Suprapubic skin (tissue), 4 donors: ENCODE measurements at regions not wholly inside any gene's neighbourhood (a gene's known extent, or its start where the extent isn't known, plus 50 kb on each side); places are given as distances from the start of the nearest gene placed in this dataset.

ENCODE experiments used
- DNase-seq, 2 donors: peaks; one replicate each; pipeline ENCODE4 v3.0.0-alpha.2; 2019; ENCODE audit warnings: low spot score in 2 of 2
- H3K27ac ChIP-seq: fragments of 200-600 bp; sonication (generic); one replicate; pipeline ENCODE4 v1.5.1; 2019
- H3K27me3 ChIP-seq: fragments of 200-600 bp; sonication (generic); one replicate; pipeline ENCODE4 v1.5.1; 2019
- H3K36me3 ChIP-seq: fragments of 200-600 bp; sonication (generic); one replicate; pipeline ENCODE4 v1.5.1; 2019
- H3K4me1 ChIP-seq: fragments of 200-600 bp; sonication (generic); one replicate; pipeline ENCODE4 v1.5.1; 2019
- H3K4me3 ChIP-seq: fragments of 200-600 bp; sonication (generic); one replicate; pipeline ENCODE4 v1.5.1; 2019; ENCODE audit warnings: mild to moderate bottlenecking
- H3K9me3 ChIP-seq: fragments of 200-600 bp; sonication (generic); one replicate; pipeline ENCODE4 v1.5.1; 2019
- EP300 ChIP-seq: sonication (generic); formaldehyde crosslinking; IDR thresholded peaks from one replicate; pipeline ENCODE4 v1.6.1; 2017; ENCODE audit warnings: antibody characterized with exemption
- POLR2A ChIP-seq, 2 donors: fragments of 450-650 bp; IDR thresholded peaks; one replicate each; pipeline ENCODE4 v1.6.1; 2017; ENCODE audit warnings: antibody characterized with exemption in 2 of 2, mild to moderate bottlenecking in 2 of 2, moderate library complexity in 2 of 2
- POLR2AphosphoS5 ChIP-seq, 3 donors: sonication (generic); formaldehyde crosslinking; IDR thresholded peaks; one replicate each; pipeline ENCODE4 v1.6.1; 2017; ENCODE audit warnings: antibody characterized with exemption in 3 of 3
- WGBS: methylation state at CpG from one replicate; pipeline ENCODE4 v1.1.5; 2018; 5-methylcytosine and 5-hydroxymethylcytosine counted together
- TF ChIP-seq, protein P1 (sequence below), 2 donors: fragments of 200-600 bp in 1 of 2; fragments of 450-650 bp in 1 of 2; sonication (generic) in 1 of 2; IDR thresholded peaks; one replicate each; pipeline ENCODE4 v1.5.1; 2016 to 2019; ENCODE audit warnings: antibody characterized with exemption in 2 of 2, mild to moderate bottlenecking in 1 of 2, moderate library complexity in 1 of 2

DNA sequence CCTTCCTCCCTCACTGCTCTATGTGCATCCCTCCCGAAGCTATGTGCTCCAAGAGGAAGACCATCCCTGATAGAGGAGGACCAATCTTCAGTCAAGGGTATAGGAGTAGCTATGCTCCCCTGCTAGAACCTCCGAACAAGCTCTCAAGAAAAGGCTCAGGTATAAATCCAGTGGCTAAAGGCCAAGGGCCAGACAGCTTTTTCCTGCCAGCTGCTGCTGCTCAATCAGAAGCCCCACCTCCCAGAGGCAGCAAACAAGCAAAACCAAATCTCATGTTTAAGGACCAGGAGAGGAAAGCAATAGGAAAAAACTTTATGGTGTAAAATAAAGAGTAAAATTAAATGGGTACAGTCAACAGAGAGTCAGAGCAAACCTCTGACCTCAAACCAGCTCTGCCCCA is 187.2 kb downstream of the FGFR2 start:
- H3K9me3 ChIP-seq = no peaks in the 10 kb centered on the region
- no peaks in the 10 kb centered on the region for H3K27me3 ChIP-seq
- peaks cover 19% of the 10 kb centered on the region for H3K4me1 ChIP-seq
- TF ChIP-seq EP300 (no peak), POLR2AphosphoS5 (IDR thresholded peaks at IDR 0.05) (no peak), POLR2A (IDR thresholded peaks at IDR 0.05) (no peak)
- TF ChIP-seq, protein P1, sequence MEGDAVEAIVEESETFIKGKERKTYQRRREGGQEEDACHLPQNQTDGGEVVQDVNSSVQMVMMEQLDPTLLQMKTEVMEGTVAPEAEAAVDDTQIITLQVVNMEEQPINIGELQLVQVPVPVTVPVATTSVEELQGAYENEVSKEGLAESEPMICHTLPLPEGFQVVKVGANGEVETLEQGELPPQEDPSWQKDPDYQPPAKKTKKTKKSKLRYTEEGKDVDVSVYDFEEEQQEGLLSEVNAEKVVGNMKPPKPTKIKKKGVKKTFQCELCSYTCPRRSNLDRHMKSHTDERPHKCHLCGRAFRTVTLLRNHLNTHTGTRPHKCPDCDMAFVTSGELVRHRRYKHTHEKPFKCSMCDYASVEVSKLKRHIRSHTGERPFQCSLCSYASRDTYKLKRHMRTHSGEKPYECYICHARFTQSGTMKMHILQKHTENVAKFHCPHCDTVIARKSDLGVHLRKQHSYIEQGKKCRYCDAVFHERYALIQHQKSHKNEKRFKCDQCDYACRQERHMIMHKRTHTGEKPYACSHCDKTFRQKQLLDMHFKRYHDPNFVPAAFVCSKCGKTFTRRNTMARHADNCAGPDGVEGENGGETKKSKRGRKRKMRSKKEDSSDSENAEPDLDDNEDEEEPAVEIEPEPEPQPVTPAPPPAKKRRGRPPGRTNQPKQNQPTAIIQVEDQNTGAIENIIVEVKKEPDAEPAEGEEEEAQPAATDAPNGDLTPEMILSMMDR (IDR thresholded peaks at IDR 0.05) = no peak
- H3K4me3 ChIP-seq = no peak overlapping the region
- WGBS = 76% methylated on average over 2 of the region's 2 CpGs
- no peak for DNase-seq
- H3K27ac ChIP-seq = no peak overlapping the region
- no peaks in the 10 kb centered on the region for H3K36me3 ChIP-seq

DNA sequence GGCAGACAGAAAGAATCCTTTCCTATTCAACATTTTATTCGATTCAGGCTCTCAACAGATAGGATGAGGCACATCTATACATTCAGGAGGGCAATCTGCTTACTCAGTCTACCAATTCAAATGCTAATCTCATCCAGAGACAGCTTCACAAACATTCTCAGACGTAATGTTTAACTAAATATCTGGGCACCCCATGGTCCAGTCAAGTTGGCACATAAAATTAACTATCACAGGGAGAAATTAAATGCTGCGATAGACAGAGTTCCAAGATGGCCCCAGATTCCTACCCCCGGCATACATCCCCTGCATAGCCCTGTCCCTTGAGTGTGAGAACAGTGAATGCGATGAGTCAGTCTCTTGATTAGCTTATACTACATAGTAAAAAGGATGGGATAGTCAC is 184.3 kb downstream of the FGFR2 start:
- no peaks in the 10 kb centered on the region for H3K27me3 ChIP-seq
- no peak overlapping the region for H3K27ac ChIP-seq
- H3K9me3 ChIP-seq = no peaks in the 10 kb centered on the region
- no peak for DNase-seq
- no peaks in the 10 kb centered on the region for H3K36me3 ChIP-seq
- 64% methylated on average over 5 of the region's 5 CpGs for WGBS
- TF ChIP-seq POLR2AphosphoS5 (IDR thresholded peaks at IDR 0.05) (no peak), EP300 (no peak), POLR2A (IDR thresholded peaks at IDR 0.05) (no peak)
- TF ChIP-seq, protein P1 (IDR thresholded peaks at IDR 0.05) = no peak
- H3K4me3 ChIP-seq = no peak overlapping the region
- H3K4me1 ChIP-seq = no peaks in the 10 kb centered on the region

DNA sequence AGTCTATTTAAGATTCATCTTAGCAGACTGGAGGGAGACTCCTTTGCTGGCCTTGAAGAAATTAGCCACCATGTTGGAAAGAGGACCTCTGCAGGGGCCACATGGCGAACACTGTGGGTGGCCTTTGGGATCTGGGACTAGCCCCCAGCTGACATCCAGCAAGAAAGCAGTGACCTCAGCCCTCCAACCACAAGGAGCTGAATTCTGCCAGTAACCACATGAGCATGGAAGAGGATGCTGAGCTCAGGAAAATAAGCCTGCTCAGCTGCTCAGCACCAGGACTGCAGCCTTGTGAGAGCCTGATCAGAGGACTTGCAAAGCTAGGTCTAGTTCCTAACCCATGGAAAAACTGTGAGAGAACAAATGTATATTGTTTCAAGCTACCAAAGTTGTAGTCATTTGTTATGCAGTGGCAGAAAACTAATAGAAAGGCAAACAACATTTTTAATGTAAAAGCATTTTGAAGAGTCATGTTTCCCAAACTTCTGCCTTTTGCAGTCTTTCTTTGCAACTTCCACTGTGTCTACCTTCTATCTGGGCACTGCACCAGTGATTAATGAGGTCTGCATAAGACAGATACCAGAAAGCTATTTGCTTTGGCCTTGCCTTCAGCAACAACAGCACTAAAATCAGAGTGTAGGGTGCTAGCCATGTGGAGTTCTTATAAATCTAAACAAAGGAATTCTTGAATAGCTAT is 183.7 kb downstream of the FGFR2 start:
- H3K27me3 ChIP-seq = no peaks in the 10 kb centered on the region
- no peak overlapping the region for H3K27ac ChIP-seq
- no peaks in the 10 kb centered on the region for H3K9me3 ChIP-seq
- 100% methylated on average over 1 of the region's 1 CpG for WGBS
- H3K36me3 ChIP-seq = no peaks in the 10 kb centered on the region
- H3K4me1 ChIP-seq = no peaks in the 10 kb centered on the region
- TF ChIP-seq EP300 = no peak
- TF ChIP-seq, protein P1 (IDR thresholded peaks at IDR 0.05) = no peak
- TF ChIP-seq POLR2AphosphoS5 (IDR thresholded peaks at IDR 0.05) = no peak
- no peak for TF ChIP-seq POLR2A (IDR thresholded peaks at IDR 0.05)
- no peak overlapping the region for H3K4me3 ChIP-seq
- DNase-seq = no peak

DNA sequence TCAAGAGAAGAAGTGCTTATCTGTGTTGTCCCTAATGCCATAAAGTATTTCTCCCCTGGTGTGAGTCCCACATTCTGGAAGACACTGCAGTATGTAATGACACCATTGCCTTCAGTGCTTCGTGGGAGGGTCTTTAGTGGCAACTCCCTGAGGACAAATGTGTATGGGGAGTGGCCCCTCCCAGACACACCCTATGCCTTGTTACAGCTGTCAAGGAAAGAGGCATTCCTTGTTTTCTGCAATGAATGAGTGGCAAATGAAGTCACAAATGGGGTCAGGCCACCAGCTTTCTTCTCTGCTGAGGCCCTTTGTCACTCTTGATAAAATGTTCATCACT is 183.2 kb downstream of the FGFR2 start:
- H3K4me1 ChIP-seq = no peaks in the 10 kb centered on the region
- no peak for DNase-seq
- no peaks in the 10 kb centered on the region for H3K36me3 ChIP-seq
- WGBS = 0% methylated on average over 1 of the region's 1 CpG
- no peak overlapping the region for H3K4me3 ChIP-seq
- TF ChIP-seq POLR2AphosphoS5 (IDR thresholded peaks at IDR 0.05) = no peak
- TF ChIP-seq, protein P1 (IDR thresholded peaks at IDR 0.05) = no peak
- no peak for TF ChIP-seq EP300
- H3K27me3 ChIP-seq = no peaks in the 10 kb centered on the region
- no peak overlapping the region for H3K27ac ChIP-seq
- H3K9me3 ChIP-seq = no peaks in the 10 kb centered on the region

DNA sequence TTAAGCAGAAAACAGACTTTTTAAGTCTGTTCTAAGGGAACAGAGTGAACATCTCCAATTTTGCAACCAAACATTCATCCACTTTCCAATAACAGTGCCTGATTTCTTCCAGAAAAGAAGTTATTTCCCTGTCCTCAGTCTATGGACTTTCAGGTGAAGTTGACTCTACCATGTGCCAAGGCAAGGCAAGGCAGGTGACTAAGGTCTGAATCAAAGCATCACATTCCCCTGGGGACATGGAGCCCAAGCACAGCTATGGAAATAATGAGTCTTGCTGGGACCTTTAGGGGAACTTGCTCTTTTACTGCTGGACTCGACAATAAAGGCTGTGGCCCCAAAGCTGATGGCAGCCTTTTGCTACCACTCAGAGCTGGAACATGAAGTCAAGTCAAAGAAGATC is 182.2 kb downstream of the FGFR2 start:
- no peaks in the 10 kb centered on the region for H3K4me1 ChIP-seq
- H3K9me3 ChIP-seq = no peaks in the 10 kb centered on the region
- no peak overlapping the region for H3K4me3 ChIP-seq
- TF ChIP-seq POLR2A (IDR thresholded peaks at IDR 0.05) (no peak), EP300 (no peak), POLR2AphosphoS5 (IDR thresholded peaks at IDR 0.05) (no peak)
- TF ChIP-seq, protein P1 (IDR thresholded peaks at IDR 0.05) = no peak
- no peaks in the 10 kb centered on the region for H3K36me3 ChIP-seq
- no peak overlapping the region for H3K27ac ChIP-seq
- DNase-seq = no peak
- H3K27me3 ChIP-seq = no peaks in the 10 kb centered on the region
- 78% methylated on average over 1 of the region's 1 CpG for WGBS
